ENCODE measurements at regions not wholly inside any gene's neighbourhood (a gene's known extent, or its start where the extent isn't known, plus 50 kb on each side); places are given as distances from the start of the nearest gene placed in this dataset.

- no peaks in the 10 kb centered on the region for H3K27me3 ChIP-seq (ENCODE audit: control insufficient read depth in 1 of 2, insufficient read depth in 2 of 2, low read length in 2 of 2)
- no peak overlapping the region for H3K4me3 ChIP-seq (ENCODE audit: low read depth in 1 of 2, low read length in 2 of 2)
- H3K9me3 ChIP-seq (ENCODE audit: control insufficient read depth in 2 of 2, insufficient read depth in 1 of 2, low read depth in 1 of 2, low read length in 1 of 2) = no peaks in the 10 kb centered on the region
- H3K36me3 ChIP-seq (ENCODE audit: control insufficient read depth in 2 of 2, insufficient read depth in 2 of 2, low read length in 1 of 2) = peaks cover 0 to 5% of the 10 kb centered on the region in 2 donors
- no peak overlapping the region for H3K27ac ChIP-seq (ENCODE audit: low read depth in 2 of 2, low read length in 1 of 2)
- no peaks in the 10 kb centered on the region for H3K4me1 ChIP-seq (ENCODE audit: control insufficient read depth in 2 of 2, insufficient read depth in 2 of 2, low read length in 1 of 2)
- 97 to 98% methylated on average over 4 of the region's 4 CpGs for WGBS, 2 donors
These were observed 96.3 kb upstream of the TIAM2 start for GRCh38 chr6:154898821-154899220.

GRCh38 chr6:154899824-154900463 lies 95.2 kb upstream of the TIAM2 start:
- no peak overlapping the region for H3K4me3 ChIP-seq (ENCODE audit: low read depth in 1 of 2, low read length in 2 of 2)
- no peaks in the 10 kb centered on the region for H3K9me3 ChIP-seq (ENCODE audit: control insufficient read depth in 2 of 2, insufficient read depth in 1 of 2, low read depth in 1 of 2, low read length in 1 of 2)
- H3K4me1 ChIP-seq (ENCODE audit: control insufficient read depth in 2 of 2, insufficient read depth in 2 of 2, low read length in 1 of 2) = no peaks in the 10 kb centered on the region
- 85% methylated on average over 10 of the region's 10 CpGs for WGBS, 2 donors
- H3K36me3 ChIP-seq (ENCODE audit: control insufficient read depth in 2 of 2, insufficient read depth in 2 of 2, low read length in 1 of 2) = peaks cover 0 to 5% of the 10 kb centered on the region in 2 donors
- H3K27me3 ChIP-seq (ENCODE audit: control insufficient read depth in 1 of 2, insufficient read depth in 2 of 2, low read length in 2 of 2) = no peaks in the 10 kb centered on the region
- no peak overlapping the region for H3K27ac ChIP-seq (ENCODE audit: low read depth in 2 of 2, low read length in 1 of 2)

DNA sequence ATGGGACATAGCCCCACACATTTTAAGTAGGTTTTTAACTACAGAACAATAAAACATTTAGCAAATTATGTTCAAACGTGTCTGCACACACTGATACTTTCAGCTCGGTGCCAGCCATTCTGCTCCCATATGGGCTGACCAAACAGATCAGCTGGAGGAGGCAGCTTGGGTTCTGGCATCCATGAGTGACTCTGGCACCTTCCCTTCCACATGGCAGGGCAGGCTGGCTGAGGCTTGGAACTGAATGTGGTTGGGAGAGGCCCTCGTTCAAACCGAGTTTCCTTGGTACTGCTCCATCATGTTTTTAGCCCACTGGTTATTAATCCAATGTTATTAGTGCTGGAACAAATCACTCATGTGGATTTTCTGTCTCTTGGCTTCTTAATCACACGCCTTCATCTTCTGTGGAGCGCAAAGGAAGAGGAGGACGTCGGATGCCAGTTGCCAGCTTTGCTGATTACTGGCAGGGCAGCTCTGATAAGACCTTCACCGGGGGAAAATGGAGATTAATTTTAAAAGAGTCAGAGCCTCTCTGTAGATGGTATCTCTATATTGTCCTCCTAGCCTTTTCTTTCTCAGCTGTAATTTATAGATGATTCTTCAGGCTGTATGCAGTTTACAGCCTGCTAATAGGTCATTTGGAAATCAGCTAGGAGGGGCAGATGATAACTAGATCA lies 93.1 kb upstream of the TIAM2 start:
- WGBS, 2 donors = 62 to 63% methylated on average over 9 of the region's 9 CpGs
- Histone ChIP-seq H3K9me3 (ENCODE audit: control insufficient read depth in 2 of 2, insufficient read depth in 1 of 2, low read depth in 1 of 2, low read length in 1 of 2) (no peaks in the 10 kb centered on the region), H3K27me3 (ENCODE audit: control insufficient read depth in 1 of 2, insufficient read depth in 2 of 2, low read length in 2 of 2) (no peaks in the 10 kb centered on the region), H3K36me3 (ENCODE audit: control insufficient read depth in 2 of 2, insufficient read depth in 2 of 2, low read length in 1 of 2) (no peaks in the 10 kb centered on the region), H3K27ac (ENCODE audit: low read depth in 2 of 2, low read length in 1 of 2) (no peak overlapping the region), H3K4me1 (ENCODE audit: control insufficient read depth in 2 of 2, insufficient read depth in 2 of 2, low read length in 1 of 2) (no peaks in the 10 kb centered on the region), H3K4me3 (ENCODE audit: low read depth in 1 of 2, low read length in 2 of 2) (no peak overlapping the region)

DNA sequence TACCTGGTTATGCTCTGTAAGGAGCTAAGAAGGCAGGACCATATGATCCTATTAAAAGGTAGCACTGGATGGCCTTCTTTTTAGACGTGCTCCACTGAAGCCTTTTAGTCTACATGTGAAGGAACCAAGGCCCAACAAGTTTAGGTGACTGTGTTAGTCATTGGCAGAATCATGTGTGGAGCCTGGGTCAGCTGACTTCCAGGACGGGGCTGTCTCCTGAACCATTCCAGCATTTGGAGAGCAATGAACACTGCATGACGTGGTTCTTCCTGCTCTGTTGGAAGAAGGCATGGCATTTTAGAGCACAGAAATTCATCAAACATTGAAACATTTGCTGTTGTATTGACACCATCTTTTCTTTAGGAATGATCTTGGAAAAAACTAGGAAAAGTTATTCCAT lies 87.8 kb upstream of the TIAM2 start:
- Histone ChIP-seq H3K4me1 (ENCODE audit: control insufficient read depth in 2 of 2, insufficient read depth in 2 of 2, low read length in 1 of 2) (no peaks in the 10 kb centered on the region), H3K4me3 (ENCODE audit: low read depth in 1 of 2, low read length in 2 of 2) (no peak overlapping the region), H3K27ac (ENCODE audit: low read depth in 2 of 2, low read length in 1 of 2) (no peak overlapping the region), H3K36me3 (ENCODE audit: control insufficient read depth in 2 of 2, insufficient read depth in 2 of 2, low read length in 1 of 2) (no peaks in the 10 kb centered on the region), H3K27me3 (ENCODE audit: control insufficient read depth in 1 of 2, insufficient read depth in 2 of 2, low read length in 2 of 2) (no peaks in the 10 kb centered on the region), H3K9me3 (ENCODE audit: control insufficient read depth in 2 of 2, insufficient read depth in 1 of 2, low read depth in 1 of 2, low read length in 1 of 2) (no peaks in the 10 kb centered on the region)
- 53 to 56% methylated on average over 3 of the region's 3 CpGs for WGBS, 2 donors

GRCh38 chr6:154908723-154909122 lies 86.4 kb upstream of the TIAM2 start:
- no peaks in the 10 kb centered on the region for H3K36me3 ChIP-seq (ENCODE audit: control insufficient read depth in 2 of 2, insufficient read depth in 2 of 2, low read length in 1 of 2)
- H3K4me1 ChIP-seq (ENCODE audit: control insufficient read depth in 2 of 2, insufficient read depth in 2 of 2, low read length in 1 of 2) = no peaks in the 10 kb centered on the region
- no peak overlapping the region for H3K27ac ChIP-seq (ENCODE audit: low read depth in 2 of 2, low read length in 1 of 2)
- no peaks in the 10 kb centered on the region for H3K9me3 ChIP-seq (ENCODE audit: control insufficient read depth in 2 of 2, insufficient read depth in 1 of 2, low read depth in 1 of 2, low read length in 1 of 2)
- no peak overlapping the region for H3K4me3 ChIP-seq (ENCODE audit: low read depth in 1 of 2, low read length in 2 of 2)
- H3K27me3 ChIP-seq (ENCODE audit: control insufficient read depth in 1 of 2, insufficient read depth in 2 of 2, low read length in 2 of 2) = no peaks in the 10 kb centered on the region

DNA sequence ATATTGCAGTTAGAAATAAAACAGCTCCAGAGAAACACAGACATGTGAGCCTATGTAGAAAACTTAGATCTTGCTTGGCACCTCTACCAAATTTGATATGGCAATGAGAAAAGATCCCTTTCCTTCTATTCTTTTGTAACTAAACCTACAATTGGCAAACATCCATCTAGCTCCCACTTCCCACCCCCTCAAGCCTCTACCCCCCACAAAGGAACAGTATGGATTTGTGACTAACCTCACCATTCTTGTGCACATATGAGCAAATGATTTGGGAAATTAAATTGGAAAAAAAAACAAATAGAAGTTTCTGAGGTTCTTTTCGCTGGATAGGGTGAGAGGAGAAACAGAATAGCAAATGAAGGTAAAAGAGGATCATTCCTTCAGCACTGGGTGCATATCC lies 85.8 kb upstream of the TIAM2 start:
- 96 to 98% methylated on average over 1 of the region's 1 CpG for WGBS, 2 donors
- no peak overlapping the region for H3K27ac ChIP-seq (ENCODE audit: low read depth in 2 of 2, low read length in 1 of 2)
- no peak overlapping the region for H3K4me3 ChIP-seq (ENCODE audit: low read depth in 1 of 2, low read length in 2 of 2)
- H3K27me3 ChIP-seq (ENCODE audit: control insufficient read depth in 1 of 2, insufficient read depth in 2 of 2, low read length in 2 of 2) = no peaks in the 10 kb centered on the region
- H3K9me3 ChIP-seq (ENCODE audit: control insufficient read depth in 2 of 2, insufficient read depth in 1 of 2, low read depth in 1 of 2, low read length in 1 of 2) = no peaks in the 10 kb centered on the region
- no peaks in the 10 kb centered on the region for H3K36me3 ChIP-seq (ENCODE audit: control insufficient read depth in 2 of 2, insufficient read depth in 2 of 2, low read length in 1 of 2)
- no peaks in the 10 kb centered on the region for H3K4me1 ChIP-seq (ENCODE audit: control insufficient read depth in 2 of 2, insufficient read depth in 2 of 2, low read length in 1 of 2)

DNA sequence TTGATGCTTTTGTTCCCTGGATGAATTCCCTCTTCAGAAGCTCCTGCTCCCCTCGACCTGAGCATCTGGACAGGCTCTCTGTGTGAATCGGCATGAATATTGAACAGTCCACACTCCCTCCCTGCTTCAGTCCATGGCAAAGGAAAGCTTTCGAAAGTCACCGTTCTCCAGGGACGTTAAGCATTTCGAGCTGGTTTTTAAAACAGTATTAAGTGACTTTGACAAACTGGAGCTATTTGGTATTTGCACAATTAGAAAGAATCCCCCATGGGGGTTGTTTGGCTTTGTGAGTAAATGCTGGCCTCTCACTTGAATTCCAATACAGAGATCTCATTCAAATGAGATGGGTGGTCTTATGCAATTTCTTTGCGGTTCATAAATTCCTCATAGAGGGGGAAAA lies 85.3 kb upstream of the TIAM2 start:
- H3K36me3 ChIP-seq (ENCODE audit: control insufficient read depth in 2 of 2, insufficient read depth in 2 of 2, low read length in 1 of 2) = no peaks in the 10 kb centered on the region
- WGBS, 2 donors = 71 to 78% methylated on average over 7 of the region's 7 CpGs
- no peak overlapping the region for H3K4me3 ChIP-seq (ENCODE audit: low read depth in 1 of 2, low read length in 2 of 2)
- no peaks in the 10 kb centered on the region for H3K4me1 ChIP-seq (ENCODE audit: control insufficient read depth in 2 of 2, insufficient read depth in 2 of 2, low read length in 1 of 2)
- no peak overlapping the region for H3K27ac ChIP-seq (ENCODE audit: low read depth in 2 of 2, low read length in 1 of 2)
- no peaks in the 10 kb centered on the region for H3K9me3 ChIP-seq (ENCODE audit: control insufficient read depth in 2 of 2, insufficient read depth in 1 of 2, low read depth in 1 of 2, low read length in 1 of 2)
- no peaks in the 10 kb centered on the region for H3K27me3 ChIP-seq (ENCODE audit: control insufficient read depth in 1 of 2, insufficient read depth in 2 of 2, low read length in 2 of 2)

- Histone ChIP-seq H3K9me3 (ENCODE audit: control insufficient read depth in 2 of 2, insufficient read depth in 1 of 2, low read depth in 1 of 2, low read length in 1 of 2) (no peaks in the 10 kb centered on the region), H3K27ac (ENCODE audit: low read depth in 2 of 2, low read length in 1 of 2) (no peak overlapping the region), H3K27me3 (ENCODE audit: control insufficient read depth in 1 of 2, insufficient read depth in 2 of 2, low read length in 2 of 2) (no peaks in the 10 kb centered on the region), H3K36me3 (ENCODE audit: control insufficient read depth in 2 of 2, insufficient read depth in 2 of 2, low read length in 1 of 2) (no peaks in the 10 kb centered on the region), H3K4me3 (ENCODE audit: low read depth in 1 of 2, low read length in 2 of 2) (no peak overlapping the region), H3K4me1 (ENCODE audit: control insufficient read depth in 2 of 2, insufficient read depth in 2 of 2, low read length in 1 of 2) (no peaks in the 10 kb centered on the region)
- 87 to 89% methylated on average over 4 of the region's 4 CpGs for WGBS, 2 donors
These were observed 80.8 kb upstream of the TIAM2 start for GRCh38 chr6:154914288-154914687.

DNA sequence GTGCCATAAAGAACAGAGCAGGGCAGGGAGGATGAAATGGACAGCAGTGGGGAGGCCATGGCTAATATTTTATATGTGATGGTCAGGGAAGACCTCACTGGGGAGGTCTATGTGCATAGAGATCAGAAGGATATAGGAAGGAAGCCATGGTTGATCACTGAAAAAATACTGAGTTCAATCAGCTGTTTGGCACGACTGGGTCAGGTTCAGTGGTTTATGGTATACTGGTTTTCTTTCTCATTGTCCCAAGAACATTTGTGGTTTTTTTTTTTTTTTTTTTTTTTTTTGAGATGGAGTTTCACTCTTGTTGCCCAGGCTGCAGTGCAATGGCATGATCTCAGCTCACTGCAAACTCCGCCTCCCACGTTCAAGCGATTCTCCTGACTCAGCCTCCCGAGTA lies 78.3 kb upstream of the TIAM2 start:
- no peaks in the 10 kb centered on the region for H3K9me3 ChIP-seq (ENCODE audit: control insufficient read depth in 2 of 2, insufficient read depth in 1 of 2, low read depth in 1 of 2, low read length in 1 of 2)
- H3K27ac ChIP-seq (ENCODE audit: low read depth in 2 of 2, low read length in 1 of 2) = no peak overlapping the region
- no peaks in the 10 kb centered on the region for H3K27me3 ChIP-seq (ENCODE audit: control insufficient read depth in 1 of 2, insufficient read depth in 2 of 2, low read length in 2 of 2)
- H3K36me3 ChIP-seq (ENCODE audit: control insufficient read depth in 2 of 2, insufficient read depth in 2 of 2, low read length in 1 of 2) = no peaks in the 10 kb centered on the region
- 85 to 87% methylated on average over 5 of the region's 5 CpGs for WGBS, 2 donors
- no peaks in the 10 kb centered on the region for H3K4me1 ChIP-seq (ENCODE audit: control insufficient read depth in 2 of 2, insufficient read depth in 2 of 2, low read length in 1 of 2)
- no peak overlapping the region for H3K4me3 ChIP-seq (ENCODE audit: low read depth in 1 of 2, low read length in 2 of 2)

DNA sequence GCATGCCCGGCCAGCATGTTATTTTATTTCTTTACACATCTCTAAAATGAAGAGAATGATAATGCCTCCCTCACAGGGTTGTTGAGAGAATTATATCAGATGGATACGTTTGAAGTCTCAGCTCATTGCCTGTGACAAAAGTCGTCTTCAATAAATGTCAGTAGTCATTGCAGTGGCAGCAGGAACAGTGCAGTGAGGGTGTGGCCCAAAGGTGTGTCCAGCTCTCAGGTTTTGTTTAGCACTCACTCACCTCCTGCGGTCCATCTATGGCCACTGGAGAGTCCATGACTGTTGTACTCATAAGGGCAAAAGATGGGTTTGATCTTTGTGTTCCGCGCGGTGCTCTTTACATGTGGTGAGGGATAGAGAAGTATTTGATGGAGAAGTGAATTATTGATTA lies 77.2 kb upstream of the TIAM2 start:
- 96 to 97% methylated on average over 7 of the region's 7 CpGs for WGBS, 2 donors
- Histone ChIP-seq H3K4me3 (ENCODE audit: low read depth in 1 of 2, low read length in 2 of 2) (no peak overlapping the region), H3K27ac (ENCODE audit: low read depth in 2 of 2, low read length in 1 of 2) (no peak overlapping the region), H3K4me1 (ENCODE audit: control insufficient read depth in 2 of 2, insufficient read depth in 2 of 2, low read length in 1 of 2) (no peaks in the 10 kb centered on the region), H3K27me3 (ENCODE audit: control insufficient read depth in 1 of 2, insufficient read depth in 2 of 2, low read length in 2 of 2) (no peaks in the 10 kb centered on the region), H3K36me3 (ENCODE audit: control insufficient read depth in 2 of 2, insufficient read depth in 2 of 2, low read length in 1 of 2) (no peaks in the 10 kb centered on the region), H3K9me3 (ENCODE audit: control insufficient read depth in 2 of 2, insufficient read depth in 1 of 2, low read depth in 1 of 2, low read length in 1 of 2) (no peaks in the 10 kb centered on the region)
